B cell (primary cell): ENCODE measurements at regions not wholly inside any gene's neighbourhood (a gene's known extent, or its start where the extent isn't known, plus 50 kb on each side); places are given as distances from the start of the nearest gene placed in this dataset.

Experiments
- ATAC-seq: fragments of 200-7000 bp; cut with Tn5 transposase; one replicate; pipeline ENCODE4 v1.10.0; 2021; ENCODE audit warnings: low read depth, mild to moderate bottlenecking, moderate number of reproducible peaks, moderate library complexity
- CTCF ChIA-PET: fragments of 350-600 bp; sonication (Branson Sonifier 250); formaldehyde crosslinking; loops from one replicate; lab custom pipeline; 2021; ENCODE audit warnings: antibody characterized with exemption, inconsistent platforms; lab: Charles Lee
- POLR2A ChIA-PET: fragments of 350-600 bp; sonication (Branson Sonifier 250); formaldehyde crosslinking; loops from one replicate; lab custom pipeline; 2021; ENCODE audit warnings: antibody characterized with exemption; lab: Charles Lee
- DNase-seq: peaks from one replicate; pipeline ENCODE4 v3.0.0; 2013
- H2AFZ ChIP-seq: 2 replicates; pipeline ENCODE4 v1.6.1; 2012; ENCODE audit warnings: mild to moderate bottlenecking, low read depth, low read length; ENCODE audit not compliant: insufficient read depth, poor library complexity, severe bottlenecking
- H3K27ac ChIP-seq, 2 donors: 1 replicate in 1 of 2; 2 replicates in 1 of 2; pipeline ENCODE4 v1.5.1; 2012 to 2013; ENCODE audit warnings: low read length in 2 of 2, mild to moderate bottlenecking in 2 of 2, moderate library complexity in 1 of 2
- H3K27me3 ChIP-seq, 4 experiments: fragments of 200-600 bp in 1 of 4; sonication (generic) in 1 of 4; replicated peaks in 1 of 4; 1 replicate in 2 of 4; 2 replicates in 2 of 4; pipeline versions ENCODE4 v1.6.1 to v1.7.0; 2013 to 2016; ENCODE audit warnings: low read length in 3 of 4, mild to moderate bottlenecking in 2 of 4, mixed read lengths in 1 of 4, moderate library complexity in 1 of 4; ENCODE audit not compliant: insufficient read depth in 4 of 4, control insufficient read depth in 3 of 4; ENCODE audit errors: control extremely low read depth in 1 of 4
- H3K36me3 ChIP-seq, 2 experiments: replicated peaks in 1 of 2; 1 replicate in 1 of 2; 2 replicates in 1 of 2; pipeline versions ENCODE4 v1.6.1 to v1.7.1; 2013; ENCODE audit warnings: low read length in 1 of 2; ENCODE audit not compliant: insufficient read depth in 2 of 2, control insufficient read depth in 1 of 2; ENCODE audit errors: control extremely low read depth in 1 of 2, extremely low read depth in 1 of 2
- H3K4me1 ChIP-seq, 2 donors: fragments of 200-600 bp in 1 of 2; sonication (generic) in 1 of 2; 1 replicate in 1 of 2; 2 replicates in 1 of 2; pipeline versions ENCODE4 v1.5.1 to v1.6.1; 2013 to 2017; ENCODE audit warnings: low read length in 2 of 2; ENCODE audit not compliant: control insufficient read depth in 2 of 2, insufficient read depth in 2 of 2
- H3K4me2 ChIP-seq: replicated peaks from 2 replicates; pipeline ENCODE3; 2012; ENCODE audit warnings: mild to moderate bottlenecking, low read depth, low read length; ENCODE audit not compliant: poor library complexity, severe bottlenecking
- H3K4me3 ChIP-seq, 5 experiments: fragments of 200-600 bp in 1 of 5; sonication (generic) in 1 of 5; 1 replicate in 3 of 5; 2 replicates in 2 of 5; pipeline versions ENCODE4 v1.5.1 to v1.7.0; 2011 to 2016; ENCODE audit warnings: low read length in 4 of 5, mild to moderate bottlenecking in 4 of 5, low read depth in 2 of 5, control low read depth in 1 of 5, moderate library complexity in 1 of 5; ENCODE audit not compliant: insufficient read depth in 1 of 5; ENCODE audit errors: control extremely low read depth in 1 of 5, extremely low read depth in 1 of 5
- H3K79me2 ChIP-seq: fragments of 200-600 bp; sonication (generic); one replicate; pipeline ENCODE4 v1.6.0; 2016; ENCODE audit warnings: low read length; ENCODE audit not compliant: control insufficient read depth, insufficient read depth
- H3K9ac ChIP-seq: fragments of 200-600 bp; sonication (generic); 2 replicates; pipeline ENCODE4 v1.6.1; 2017; ENCODE audit warnings: mild to moderate bottlenecking, low read length, moderate library complexity
- H3K9me3 ChIP-seq, 3 donors: one replicate each; pipeline versions ENCODE4 v1.6.1 to v1.7.1; 2013; ENCODE audit warnings: low read length in 2 of 3; ENCODE audit not compliant: control insufficient read depth in 2 of 3, insufficient read depth in 1 of 3; ENCODE audit errors: control extremely low read depth in 1 of 3
- H4K20me1 ChIP-seq: 2 replicates; pipeline ENCODE4 v1.6.0; 2012; ENCODE audit warnings: mild to moderate bottlenecking, low read length; ENCODE audit not compliant: insufficient read depth, control insufficient read depth, poor library complexity, severe bottlenecking
- H3K27ac Mint-ChIP-seq: one replicate; pipeline ENCODE4 v1.8.0; 2021; ENCODE audit warnings: mixed read lengths
- H3K27me3 Mint-ChIP-seq: one replicate; pipeline ENCODE4 v1.8.0; 2021; ENCODE audit warnings: mixed read lengths
- H3K4me1 Mint-ChIP-seq: one replicate; pipeline ENCODE4 v1.8.0; 2021; ENCODE audit warnings: mixed read lengths
- H3K4me3 Mint-ChIP-seq: one replicate; pipeline ENCODE4 v1.8.0; 2021; ENCODE audit warnings: mixed read lengths
- H3K9me3 Mint-ChIP-seq: one replicate; pipeline ENCODE4 v1.8.0; 2022; ENCODE audit warnings: mixed read lengths; ENCODE audit not compliant: insufficient read depth
- EZH2 ChIP-seq: IDR thresholded peaks from 2 replicates; pipeline ENCODE4 v1.6.1; 2012; ENCODE audit warnings: borderline replicate concordance, low read depth, mild to moderate bottlenecking, moderate library complexity, low read length; ENCODE audit not compliant: insufficient read depth, poor library complexity, severe bottlenecking
- WGBS: methylation state at CpG from one replicate; pipeline ENCODE4 v1.1.5; 2013; ENCODE audit warnings: missing lambda C conversion rate; ENCODE audit not compliant: insufficient coverage; 5-methylcytosine and 5-hydroxymethylcytosine counted together
- intact Hi-C: fragments of 100-400 bp; cut with micrococcal nuclease; formaldehyde crosslinking; loops from one replicate; pipeline ENCODE4 v1.10.0; 2022
- TF ChIP-seq, protein P1 (sequence below): fragments of 200-600 bp; IDR thresholded peaks from one replicate; pipeline ENCODE4 v1.8.0; 2022; ENCODE audit warnings: antibody characterized with exemption, mild to moderate bottlenecking

DNA sequence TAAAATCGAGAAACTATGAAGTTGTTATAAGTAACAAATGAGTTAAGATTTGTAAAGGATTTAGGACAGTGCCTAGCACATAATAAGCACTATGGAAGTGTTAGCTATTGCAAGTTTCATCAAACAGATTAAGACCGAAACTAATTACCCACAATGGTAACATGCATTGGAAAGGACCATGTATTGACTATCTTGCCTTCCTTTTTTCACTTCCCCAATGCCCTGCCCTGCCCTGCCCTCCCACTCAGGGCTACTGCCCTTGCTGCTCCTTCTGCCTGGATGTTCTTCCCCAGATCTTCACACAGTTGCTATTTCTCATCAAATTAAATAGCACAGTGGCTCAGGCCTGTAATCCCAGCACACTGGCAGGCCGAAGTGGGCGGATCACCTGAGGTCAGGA is 202.1 kb upstream of the PSMD7 start:
- TF ChIP-seq, protein P1, sequence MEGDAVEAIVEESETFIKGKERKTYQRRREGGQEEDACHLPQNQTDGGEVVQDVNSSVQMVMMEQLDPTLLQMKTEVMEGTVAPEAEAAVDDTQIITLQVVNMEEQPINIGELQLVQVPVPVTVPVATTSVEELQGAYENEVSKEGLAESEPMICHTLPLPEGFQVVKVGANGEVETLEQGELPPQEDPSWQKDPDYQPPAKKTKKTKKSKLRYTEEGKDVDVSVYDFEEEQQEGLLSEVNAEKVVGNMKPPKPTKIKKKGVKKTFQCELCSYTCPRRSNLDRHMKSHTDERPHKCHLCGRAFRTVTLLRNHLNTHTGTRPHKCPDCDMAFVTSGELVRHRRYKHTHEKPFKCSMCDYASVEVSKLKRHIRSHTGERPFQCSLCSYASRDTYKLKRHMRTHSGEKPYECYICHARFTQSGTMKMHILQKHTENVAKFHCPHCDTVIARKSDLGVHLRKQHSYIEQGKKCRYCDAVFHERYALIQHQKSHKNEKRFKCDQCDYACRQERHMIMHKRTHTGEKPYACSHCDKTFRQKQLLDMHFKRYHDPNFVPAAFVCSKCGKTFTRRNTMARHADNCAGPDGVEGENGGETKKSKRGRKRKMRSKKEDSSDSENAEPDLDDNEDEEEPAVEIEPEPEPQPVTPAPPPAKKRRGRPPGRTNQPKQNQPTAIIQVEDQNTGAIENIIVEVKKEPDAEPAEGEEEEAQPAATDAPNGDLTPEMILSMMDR = no peak
- TF ChIP-seq EZH2 = no peak
- CTCF ChIA-PET = no interaction called here
- peaks cover 7% of the 10 kb centered on the region for H3K4me1 Mint-ChIP-seq
- POLR2A ChIA-PET = no interaction called here
- H3K4me3 ChIP-seq = no peak overlapping the region
- intact Hi-C loops = no loop called here
- no peaks in the 10 kb centered on the region for H3K36me3 ChIP-seq
- H3K27ac Mint-ChIP-seq = no peak overlapping the region
- H3K79me2 ChIP-seq = no peaks in the 10 kb centered on the region
- no peaks in the 10 kb centered on the region for H3K9me3 Mint-ChIP-seq
- H4K20me1 ChIP-seq = no peaks in the 10 kb centered on the region
- 83% methylated on average over 1 of the region's 4 CpGs for WGBS
- DNase-seq = no peak
- no peak overlapping the region for H3K9ac ChIP-seq
- H3K4me3 Mint-ChIP-seq = no peak overlapping the region
- no peaks in the 10 kb centered on the region for H3K27me3 ChIP-seq
- no peak overlapping the region for H2AFZ ChIP-seq
- H3K27ac ChIP-seq = no peak overlapping the region
- H3K27me3 Mint-ChIP-seq = no peaks in the 10 kb centered on the region
- ATAC-seq = no peak
- no peaks in the 10 kb centered on the region for H3K4me1 ChIP-seq
- peaks cover 0 to 2% (median 0%) of the 10 kb centered on the region in 3 donors for H3K9me3 ChIP-seq
- H3K4me2 ChIP-seq = no peak overlapping the region

DNA sequence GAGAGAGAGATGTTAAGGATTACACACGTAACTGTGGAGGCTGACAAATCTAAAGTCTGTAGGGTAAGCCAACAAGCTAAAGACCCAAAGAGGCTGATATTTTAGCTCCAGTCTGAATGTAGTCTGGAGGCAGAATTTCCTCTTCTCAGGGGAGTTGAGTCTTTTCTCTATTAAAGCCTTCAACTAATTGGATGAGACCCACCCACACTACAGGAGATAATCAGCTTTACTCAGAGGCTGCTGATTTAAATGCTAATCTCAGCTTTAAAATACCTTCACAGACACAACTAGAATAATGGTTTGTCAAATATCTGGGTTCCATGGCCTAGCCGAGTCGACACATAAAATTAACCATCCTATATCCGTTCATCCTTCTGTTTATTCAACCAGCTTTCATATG is 204.3 kb upstream of the PSMD7 start:
- ATAC-seq (no peak), DNase-seq (no peak)
- Mint-ChIP-seq H3K27me3 (no peaks in the 10 kb centered on the region), H3K4me1 (peaks cover 7% of the 10 kb centered on the region), H3K9me3 (no peaks in the 10 kb centered on the region), H3K27ac (no peak overlapping the region), H3K4me3 (no peak overlapping the region)
- intact Hi-C loops = no loop called here
- Histone ChIP-seq H3K27ac (no peak overlapping the region), H4K20me1 (no peaks in the 10 kb centered on the region), H3K4me2 (no peak overlapping the region), H3K9me3 (peaks cover 0 to 2% (median 1%) of the 10 kb centered on the region in 3 donors), H3K36me3 (no peaks in the 10 kb centered on the region), H3K9ac (no peak overlapping the region), H2AFZ (no peak overlapping the region), H3K4me3 (no peak overlapping the region), H3K27me3 (no peaks in the 10 kb centered on the region), H3K79me2 (no peaks in the 10 kb centered on the region), H3K4me1 (no peaks in the 10 kb centered on the region)
- TF ChIP-seq, protein P1 = no peak
- no peak for TF ChIP-seq EZH2
- POLR2A ChIA-PET = no interaction called here
- no CpG with 5 or more reads among the region's 4 CpGs for WGBS
- CTCF ChIA-PET = no interaction called here
